Keratinocyte (primary cell): ENCODE measurements at regions not wholly inside any gene's neighbourhood (a gene's known extent, or its start where the extent isn't known, plus 50 kb on each side); places are given as distances from the start of the nearest gene placed in this dataset.

ENCODE experiments used
- DNase-seq: peaks from one replicate; pipeline ENCODE4 v3.0.0-alpha.2; 2011; ENCODE audit warnings: low read depth, missing footprints, low spot score
- FAIRE-seq: peaks from 2 replicates; lab custom pipeline; 2011; peaks lifted over from hg19 to GRCh38; lab: Jason Lieb, UNC
- H2AFZ ChIP-seq: 2 replicates; pipeline ENCODE4 v1.6.0; 2012; ENCODE audit warnings: low read length, control low read depth, inconsistent platforms; ENCODE audit not compliant: control insufficient read depth
- H3K27ac ChIP-seq: 2 replicates; pipeline ENCODE4 v1.5.1; 2011; ENCODE audit warnings: low read length; ENCODE audit not compliant: control insufficient read depth, insufficient read depth
- H3K27me3 ChIP-seq: 3 replicates; pipeline ENCODE4 v1.6.0; 2011; ENCODE audit warnings: low read length; ENCODE audit not compliant: control insufficient read depth, insufficient read depth; ENCODE audit errors: extremely low read depth
- H3K36me3 ChIP-seq, 2 experiments: 2 replicates in 1 of 2; 3 replicates in 1 of 2; pipeline ENCODE4 v1.5.1; 2011; ENCODE audit warnings: low read length in 2 of 2, mild to moderate bottlenecking in 1 of 2; ENCODE audit not compliant: control insufficient read depth in 2 of 2, insufficient read depth in 2 of 2; ENCODE audit errors: extremely low read depth in 1 of 2
- H3K4me1 ChIP-seq: 3 replicates; pipeline ENCODE4 v1.5.1; 2011; ENCODE audit warnings: low read length; ENCODE audit not compliant: control insufficient read depth, insufficient read depth; ENCODE audit errors: extremely low read depth
- H3K4me2 ChIP-seq: 3 replicates; pipeline ENCODE4 v1.6.0; 2011; ENCODE audit warnings: low read depth, low read length; ENCODE audit not compliant: control insufficient read depth, insufficient read depth; ENCODE audit errors: extremely low read depth
- H3K4me3 ChIP-seq, 3 experiments: fragments of 200-600 bp in 1 of 3; sonication (generic) in 1 of 3; 2 replicates in 2 of 3; 3 replicates in 1 of 3; pipeline ENCODE4 v1.5.1; 2011 to 2016; ENCODE audit warnings: low read length in 3 of 3, mild to moderate bottlenecking in 3 of 3, control low read depth in 2 of 3, inconsistent platforms in 1 of 3, low read depth in 1 of 3, mixed read lengths in 1 of 3, mixed run types in 1 of 3, moderate library complexity in 1 of 3; ENCODE audit not compliant: control insufficient read depth in 2 of 3, insufficient read depth in 2 of 3; ENCODE audit errors: extremely low read depth in 1 of 3
- H3K79me2 ChIP-seq: 2 replicates; pipeline ENCODE4 v1.6.0; 2012; ENCODE audit warnings: low read length; ENCODE audit not compliant: control insufficient read depth, insufficient read depth
- H3K9ac ChIP-seq: 3 replicates; pipeline ENCODE4 v1.6.0; 2011; ENCODE audit warnings: low read length; ENCODE audit not compliant: control insufficient read depth, insufficient read depth; ENCODE audit errors: extremely low read depth
- H3K9me1 ChIP-seq: 3 replicates; pipeline ENCODE4 v1.6.0; 2011; ENCODE audit warnings: low read length; ENCODE audit not compliant: control insufficient read depth, insufficient read depth; ENCODE audit errors: extremely low read depth
- H3K9me3 ChIP-seq: 2 replicates; pipeline ENCODE4 v1.5.1; 2012; ENCODE audit warnings: low read depth, low read length; ENCODE audit not compliant: control insufficient read depth
- H4K20me1 ChIP-seq: 3 replicates; pipeline ENCODE4 v1.6.0; 2011; ENCODE audit warnings: low read length; ENCODE audit not compliant: control insufficient read depth, insufficient read depth; ENCODE audit errors: extremely low read depth
- EZH2 ChIP-seq: IDR thresholded peaks from one replicate; pipeline ENCODE4 v1.6.1; 2012; ENCODE audit warnings: inconsistent platforms, mild to moderate bottlenecking, low read length, moderate library complexity
- dilution Hi-C: fragments of 300-500 bp; cut with MboI; formaldehyde crosslinking; loops from one replicate; pipeline ENCODE4 v1.7.0; 2020; ENCODE audit warnings: low sequenced_read_pairs; ENCODE audit not compliant: extremely low pct_ligation_motif_present
- TF ChIP-seq, protein P1 (sequence below), 3 experiments: IDR thresholded peaks in 1 of 3; conservative IDR thresholded peaks in 1 of 3; optimal IDR thresholded peaks in 1 of 3; 2 replicates in 2 of 3; 3 replicates in 1 of 3; pipeline versions ENCODE3 to v1.5.1; 2011; ENCODE audit warnings: low read length in 3 of 3, mild to moderate bottlenecking in 3 of 3, moderate library complexity in 2 of 3, control low read depth in 1 of 3, inconsistent platforms in 1 of 3; ENCODE audit not compliant: insufficient read depth in 2 of 3; ENCODE audit errors: extremely low read depth in 1 of 3

DNA sequence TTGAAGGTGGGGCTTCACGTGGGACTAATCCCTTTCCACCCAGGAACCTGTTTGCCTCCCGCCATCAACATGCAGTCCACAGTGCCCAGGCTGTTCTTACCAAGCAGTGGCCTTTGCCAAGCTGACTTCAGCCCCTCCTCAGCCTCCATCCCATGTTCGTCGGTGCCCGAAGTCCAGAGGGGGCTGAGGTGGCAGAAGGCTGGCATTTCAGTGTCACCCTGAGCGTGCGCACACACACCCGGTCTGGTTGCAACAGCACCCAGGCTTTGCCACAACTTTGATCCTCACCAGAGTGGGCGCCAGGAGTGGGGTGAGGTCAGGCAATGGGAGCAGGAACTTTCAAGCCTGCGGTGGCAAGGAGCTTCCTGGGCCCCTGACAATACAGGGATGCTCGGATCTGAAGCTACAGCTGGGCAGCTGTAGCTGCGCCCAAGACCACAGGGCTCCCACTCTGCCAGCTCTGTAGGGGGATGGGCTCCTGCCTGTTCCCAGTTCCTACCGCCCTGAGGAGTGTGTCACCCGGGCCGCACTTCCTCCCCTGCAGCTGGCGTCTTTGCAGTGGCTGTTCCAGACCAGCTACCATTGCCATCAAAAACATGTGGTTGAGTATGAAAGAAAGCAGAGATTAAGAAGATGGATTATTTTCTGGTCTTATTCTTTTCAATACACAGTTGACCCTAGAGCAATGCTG is 428.0 kb downstream of the EPHA5 start:
- Histone ChIP-seq H3K36me3 (no peaks in the 10 kb centered on the region), H3K9me3 (no peaks in the 10 kb centered on the region), H3K27me3 (no peaks in the 10 kb centered on the region), H3K79me2 (no peaks in the 10 kb centered on the region), H4K20me1 (no peaks in the 10 kb centered on the region), H3K4me3 (no peak overlapping the region), H3K4me1 (no peaks in the 10 kb centered on the region), H3K27ac (no peak overlapping the region), H2AFZ (no peak overlapping the region), H3K4me2 (no peak overlapping the region), H3K9ac (no peak overlapping the region), H3K9me1 (no peaks in the 10 kb centered on the region)
- FAIRE-seq, result no peak
- DNase-seq, result no peak
- no peak for TF ChIP-seq EZH2
- TF ChIP-seq, protein P1, sequence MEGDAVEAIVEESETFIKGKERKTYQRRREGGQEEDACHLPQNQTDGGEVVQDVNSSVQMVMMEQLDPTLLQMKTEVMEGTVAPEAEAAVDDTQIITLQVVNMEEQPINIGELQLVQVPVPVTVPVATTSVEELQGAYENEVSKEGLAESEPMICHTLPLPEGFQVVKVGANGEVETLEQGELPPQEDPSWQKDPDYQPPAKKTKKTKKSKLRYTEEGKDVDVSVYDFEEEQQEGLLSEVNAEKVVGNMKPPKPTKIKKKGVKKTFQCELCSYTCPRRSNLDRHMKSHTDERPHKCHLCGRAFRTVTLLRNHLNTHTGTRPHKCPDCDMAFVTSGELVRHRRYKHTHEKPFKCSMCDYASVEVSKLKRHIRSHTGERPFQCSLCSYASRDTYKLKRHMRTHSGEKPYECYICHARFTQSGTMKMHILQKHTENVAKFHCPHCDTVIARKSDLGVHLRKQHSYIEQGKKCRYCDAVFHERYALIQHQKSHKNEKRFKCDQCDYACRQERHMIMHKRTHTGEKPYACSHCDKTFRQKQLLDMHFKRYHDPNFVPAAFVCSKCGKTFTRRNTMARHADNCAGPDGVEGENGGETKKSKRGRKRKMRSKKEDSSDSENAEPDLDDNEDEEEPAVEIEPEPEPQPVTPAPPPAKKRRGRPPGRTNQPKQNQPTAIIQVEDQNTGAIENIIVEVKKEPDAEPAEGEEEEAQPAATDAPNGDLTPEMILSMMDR (optimal IDR thresholded peaks at IDR 0.05 in 1 of 3, IDR thresholded peaks at IDR 0.05 in 1 of 3, conservative IDR thresholded peaks at IDR 0.05 in 1 of 3; ENCODE audit: extremely low read depth in 1 of 3, insufficient read depth in 2 of 3, low read length in 3 of 3), result no peak
- dilution Hi-C loops, result no loop called here

DNA sequence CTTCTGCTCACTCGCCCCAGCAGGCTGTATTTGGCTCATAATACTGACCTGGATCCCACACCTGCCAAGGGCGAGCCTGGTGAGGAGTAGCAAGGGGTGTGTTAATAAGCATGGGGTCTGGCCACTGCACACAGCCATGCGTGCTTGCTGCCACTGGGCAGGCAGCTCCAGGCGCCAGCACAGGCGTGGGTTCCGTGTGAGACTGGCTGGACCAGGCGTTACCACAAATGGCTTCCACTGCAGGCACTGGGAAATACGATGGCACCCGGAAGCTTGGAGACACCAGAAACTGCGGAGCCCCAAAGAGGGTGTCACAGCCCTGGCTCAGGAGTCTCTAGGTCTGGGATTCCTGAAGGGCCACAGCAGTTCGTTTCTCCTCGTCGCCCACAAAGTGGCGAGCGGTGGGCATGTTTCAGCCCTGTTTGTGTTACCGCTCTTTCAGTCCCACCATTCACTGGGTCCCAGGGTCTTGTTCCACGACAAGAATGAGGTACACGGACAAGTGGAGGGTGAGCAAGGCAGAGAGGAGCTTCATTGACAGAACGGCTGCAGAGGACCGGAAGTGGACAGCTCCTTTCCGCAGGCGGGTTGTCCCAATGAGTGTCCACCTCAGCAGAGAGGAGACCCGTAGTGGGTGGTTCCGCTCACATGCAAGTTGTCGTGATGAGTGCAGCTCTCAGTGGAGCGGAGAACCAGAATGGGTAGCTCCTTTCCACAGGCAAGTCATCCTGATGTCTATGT is 428.9 kb downstream of the EPHA5 start:
- Histone ChIP-seq H3K9me1 (no peaks in the 10 kb centered on the region), H2AFZ (no peak overlapping the region), H3K4me2 (no peak overlapping the region), H4K20me1 (no peaks in the 10 kb centered on the region), H3K9me3 (no peaks in the 10 kb centered on the region), H3K4me1 (no peaks in the 10 kb centered on the region), H3K27me3 (no peaks in the 10 kb centered on the region), H3K9ac (no peak overlapping the region), H3K36me3 (no peaks in the 10 kb centered on the region), H3K79me2 (no peaks in the 10 kb centered on the region), H3K4me3 (no peak overlapping the region), H3K27ac (no peak overlapping the region)
- no peak for FAIRE-seq
- DNase-seq, result no peak
- dilution Hi-C loops, result no loop called here
- TF ChIP-seq EZH2, result no peak
